ENCODE measurements at regions not wholly inside any gene's neighbourhood (a gene's known extent, or its start where the extent isn't known, plus 50 kb on each side); places are given as distances from the start of the nearest gene placed in this dataset.
A peak's percentile ranks its signal among the peaks of the same experiment; 100 is the strongest.

GRCh38 chr1:59156526-59157199 is 140.2 kb upstream of the FGGY start:
- DNase-seq, result no peak

- no peak for DNase-seq
Observed at GRCh38 chr1:59158321-59158720, 138.6 kb upstream of the FGGY start.

- no peak for DNase-seq
Observed at GRCh38 chr1:59159557-59160203, 137.2 kb upstream of the FGGY start.

GRCh38 chr1:59161136-59161535 is 135.8 kb upstream of the FGGY start:
- DNase-seq, result no peak

GRCh38 chr1:59162665-59163064 is 134.2 kb upstream of the FGGY start:
- no peak for DNase-seq

GRCh38 chr1:59163268-59164092 is 133.4 kb upstream of the FGGY start:
- DNase-seq, result peak; percentile 24

GRCh38 chr1:59164371-59164770 is 132.5 kb upstream of the FGGY start:
- DNase-seq, result no peak

GRCh38 chr1:59165353-59165752 is 131.5 kb upstream of the FGGY start:
- DNase-seq, result no peak

- DNase-seq, result no peak
Observed at GRCh38 chr1:59169703-59170102, 127.2 kb upstream of the FGGY start.

GRCh38 chr1:59170659-59171058 is 126.2 kb upstream of the FGGY start:
- DNase-seq, result no peak

GRCh38 chr1:59171788-59172187 is 125.1 kb upstream of the FGGY start:
- no peak for DNase-seq

GRCh38 chr1:59172693-59173092 is 124.2 kb upstream of the FGGY start:
- no peak for DNase-seq

GRCh38 chr1:59173721-59174120 is 123.2 kb upstream of the FGGY start:
- DNase-seq, result peak; percentile 49

GRCh38 chr1:59176471-59176870 is 120.4 kb upstream of the FGGY start:
- peak; percentile 19 for DNase-seq

GRCh38 chr1:59177756-59178155 is 119.1 kb upstream of the FGGY start:
- DNase-seq, result no peak

GRCh38 chr1:59178339-59179187 is 118.3 kb upstream of the FGGY start:
- no peak for DNase-seq

GRCh38 chr1:59179673-59180072 is 117.2 kb upstream of the FGGY start:
- DNase-seq, result no peak

GRCh38 chr1:59180735-59181134 is 116.2 kb upstream of the FGGY start:
- no peak for DNase-seq

GRCh38 chr1:59183749-59184317 is 113.1 kb upstream of the FGGY start:
- DNase-seq, result no peak

GRCh38 chr1:59184365-59184905 is 112.5 kb upstream of the FGGY start:
- DNase-seq, result no peak

GRCh38 chr1:59185163-59185860 is 111.6 kb upstream of the FGGY start:
- no peak for DNase-seq

GRCh38 chr1:59186656-59187055 is 110.2 kb upstream of the FGGY start:
- no peak for DNase-seq
